H1 (cell line): ENCODE measurements at regions not wholly inside any gene's neighbourhood (a gene's known extent, or its start where the extent isn't known, plus 50 kb on each side); places are given as distances from the start of the nearest gene placed in this dataset.

Experiments used
- CTCF ChIA-PET: fragments of 300-600 bp; sonication (Branson Sonifier 250); formaldehyde crosslinking; loops from one replicate; lab custom pipeline; 2021; ENCODE audit not compliant: partially characterized antibody; lab: Charles Lee
- POLR2A ChIA-PET: fragments of 300-600 bp; sonication (Branson Sonifier 250); formaldehyde crosslinking; loops from one replicate; lab custom pipeline; 2021; ENCODE audit warnings: inconsistent platforms; ENCODE audit not compliant: partially characterized antibody; lab: Charles Lee
- DNase-seq, 2 experiments: peaks; one replicate each; pipeline versions ENCODE4 v3.0.0 to v3.0.0-alpha.2; 2010 to 2022; ENCODE audit warnings: low spot score in 2 of 2, low read depth in 1 of 2, mixed read lengths in 1 of 2
- FAIRE-seq: peaks from 2 replicates; lab custom pipeline; 2011; peaks lifted over from hg19 to GRCh38; lab: Jason Lieb, UNC
- H2AFZ ChIP-seq: 2 replicates; pipeline ENCODE4 v1.8.1; 2012; ENCODE audit warnings: low read length, inconsistent platforms
- H2AK5ac ChIP-seq: 2 replicates; pipeline ENCODE4 v1.6.1; 2013; ENCODE audit warnings: low read depth, low read length
- H2BK120ac ChIP-seq: replicated peaks from 2 replicates; pipeline ENCODE3; 2013; ENCODE audit warnings: low read depth, low read length, inconsistent platforms
- H2BK12ac ChIP-seq: 2 replicates; pipeline ENCODE4 v1.6.1; 2013; ENCODE audit warnings: low read depth, low read length
- H2BK15ac ChIP-seq: 2 replicates; pipeline ENCODE4 v1.6.1; 2013; ENCODE audit warnings: low read length
- H2BK20ac ChIP-seq: 2 replicates; pipeline ENCODE4 v1.6.1; 2013; ENCODE audit warnings: low read length
- H2BK5ac ChIP-seq: 2 replicates; pipeline ENCODE4 v1.6.1; 2013; ENCODE audit warnings: low read depth, low read length
- H3K14ac ChIP-seq: 2 replicates; pipeline ENCODE4 v1.6.1; 2013; ENCODE audit warnings: inconsistent platforms; ENCODE audit not compliant: insufficient read length
- H3K18ac ChIP-seq: 2 replicates; pipeline ENCODE4 v1.6.1; 2013; ENCODE audit warnings: low read length; ENCODE audit errors: extremely low read depth
- H3K23ac ChIP-seq: 2 replicates; pipeline ENCODE4 v1.6.1; 2013; ENCODE audit warnings: inconsistent platforms; ENCODE audit not compliant: insufficient read length
- H3K23me2 ChIP-seq: 2 replicates; pipeline ENCODE4 v1.6.1; 2013; ENCODE audit warnings: low read depth, low read length
- H3K27ac ChIP-seq: 2 replicates; pipeline ENCODE4 v1.6.1; 2011; ENCODE audit warnings: low read depth, low read length, inconsistent platforms
- H3K27me3 ChIP-seq, 4 experiments: replicated peaks in 1 of 4; 1 replicate in 1 of 4; 2 replicates in 3 of 4; pipeline versions ENCODE4 v1.6.1 to v1.8.1; 2011 to 2013; ENCODE audit warnings: low read length in 3 of 4, mild to moderate bottlenecking in 3 of 4, inconsistent platforms in 2 of 4, mixed read lengths in 2 of 4, moderate library complexity in 1 of 4; ENCODE audit not compliant: control insufficient read depth in 3 of 4, insufficient read depth in 3 of 4; ENCODE audit errors: extremely low read depth in 1 of 4
- H3K36me3 ChIP-seq, 4 experiments: 2 replicates each; pipeline versions ENCODE4 v1.6.1 to v1.8.1; 2011 to 2013; ENCODE audit warnings: mild to moderate bottlenecking in 4 of 4, low read length in 3 of 4, moderate library complexity in 2 of 4, control low read depth in 1 of 4, inconsistent platforms in 1 of 4; ENCODE audit not compliant: insufficient read depth in 4 of 4, control insufficient read depth in 2 of 4
- H3K4ac ChIP-seq: replicated peaks from 2 replicates; pipeline ENCODE3; 2013; ENCODE audit warnings: low read length, low read depth, mixed read lengths, inconsistent platforms; ENCODE audit not compliant: insufficient read length
- H3K4me1 ChIP-seq, 4 experiments: replicated peaks in 1 of 4; 1 replicate in 1 of 4; 2 replicates in 3 of 4; pipeline versions ENCODE4 v1.6.1 to v1.8.1; 2011 to 2013; ENCODE audit warnings: low read length in 3 of 4, inconsistent platforms in 2 of 4, mixed read lengths in 1 of 4; ENCODE audit not compliant: insufficient read depth in 4 of 4, control insufficient read depth in 3 of 4
- H3K4me2 ChIP-seq, 2 experiments: 2 replicates each; pipeline versions ENCODE4 v1.6.1 to v1.8.1; 2011 to 2013; ENCODE audit warnings: low read depth in 2 of 2, low read length in 2 of 2, control low read depth in 1 of 2, inconsistent platforms in 1 of 2, mild to moderate bottlenecking in 1 of 2; ENCODE audit not compliant: insufficient read depth in 1 of 2
- H3K4me3 ChIP-seq, 4 experiments: fragments of 200-600, 300-600 bp in 1 of 4; sonication (generic), shearing (Covaris generic), sonication (Bioruptor Twin) in 1 of 4; 2 replicates each; pipeline versions ENCODE4 v1.5.1 to v1.8.1; 2011 to 2016; ENCODE audit warnings: low read length in 4 of 4, low read depth in 3 of 4, control low read depth in 2 of 4, inconsistent platforms in 2 of 4, mild to moderate bottlenecking in 2 of 4, mixed read lengths in 1 of 4, moderate library complexity in 1 of 4; ENCODE audit not compliant: insufficient read depth in 2 of 4; ENCODE audit errors: extremely low read depth in 1 of 4
- H3K56ac ChIP-seq: replicated peaks from 2 replicates; pipeline ENCODE3; 2013; ENCODE audit warnings: low read depth, mild to moderate bottlenecking, mixed read lengths, low read length, inconsistent platforms; ENCODE audit not compliant: insufficient read length
- H3K79me1 ChIP-seq: 2 replicates; pipeline ENCODE4 v1.6.1; 2013; ENCODE audit warnings: low read depth, low read length, control low read depth
- H3K79me2 ChIP-seq, 2 experiments: 2 replicates each; pipeline versions ENCODE4 v1.6.1 to v1.8.1; 2012 to 2013; ENCODE audit warnings: low read length in 2 of 2, mild to moderate bottlenecking in 2 of 2, inconsistent platforms in 1 of 2; ENCODE audit not compliant: insufficient read depth in 2 of 2, control insufficient read depth in 1 of 2
- H3K9ac ChIP-seq, 4 experiments: replicated peaks in 1 of 4; 1 replicate in 1 of 4; 2 replicates in 3 of 4; pipeline versions ENCODE4 v1.6.1 to v1.8.1; 2011 to 2013; ENCODE audit warnings: low read depth in 3 of 4, low read length in 3 of 4, control low read depth in 2 of 4, mild to moderate bottlenecking in 2 of 4, moderate library complexity in 2 of 4, inconsistent platforms in 1 of 4; ENCODE audit errors: extremely low read depth in 1 of 4
- H3K9me3 ChIP-seq, 2 experiments: 2 replicates each; pipeline versions ENCODE4 v1.6.1 to v1.8.1; 2012 to 2013; ENCODE audit warnings: mild to moderate bottlenecking in 2 of 2, moderate library complexity in 2 of 2, control low read depth in 1 of 2, inconsistent platforms in 1 of 2, low read depth in 1 of 2, low read length in 1 of 2, mixed read lengths in 1 of 2; ENCODE audit not compliant: insufficient read depth in 2 of 2
- H4K20me1 ChIP-seq, 2 experiments: replicated peaks in 1 of 2; 2 replicates each; pipeline versions ENCODE3 to v1.8.1; 2011 to 2013; ENCODE audit warnings: inconsistent platforms in 2 of 2, low read length in 2 of 2, mild to moderate bottlenecking in 1 of 2; ENCODE audit not compliant: insufficient read depth in 2 of 2, control insufficient read depth in 1 of 2
- H4K5ac ChIP-seq: 2 replicates; pipeline ENCODE4 v1.6.1; 2013; ENCODE audit warnings: low read length, low read depth, mixed read lengths, inconsistent platforms; ENCODE audit not compliant: insufficient read length
- H4K8ac ChIP-seq: 2 replicates; pipeline ENCODE4 v1.8.0; 2013; ENCODE audit warnings: mild to moderate bottlenecking, moderate library complexity, low read length, inconsistent platforms; ENCODE audit not compliant: insufficient read depth; ENCODE audit errors: extremely low read depth
- H4K91ac ChIP-seq: replicated peaks from 2 replicates; pipeline ENCODE3; 2013; ENCODE audit warnings: low read length, mixed read lengths, inconsistent platforms; ENCODE audit not compliant: insufficient read length
- PHF8 ChIP-seq: fragments of 200-600 bp; sonication (generic); conservative IDR thresholded peaks from 2 replicates; pipeline ENCODE4 v1.7.1; 2012; ENCODE audit warnings: low read depth, mild to moderate bottlenecking, inconsistent platforms, low read length, moderate library complexity
- SUZ12 ChIP-seq: fragments of 200-600 bp; sonication (generic); IDR thresholded peaks from 2 replicates; pipeline ENCODE4 v1.6.1; 2012; ENCODE audit warnings: mild to moderate bottlenecking, inconsistent platforms, low read length, moderate library complexity, mixed read lengths
- WGBS, 2 experiments: shearing (Covaris generic) in 1 of 2; methylation state at CpG; one replicate each; pipeline versions ENCODE4 v1.1.6 to v1.1.7; 2013 to 2015; ENCODE audit warnings: low lambda C conversion rate in 2 of 2, mixed read lengths in 2 of 2, inconsistent platforms in 1 of 2, low coverage in 1 of 2, missing lambda C conversion rate in 1 of 2; ENCODE audit not compliant: insufficient replicate concordance in 2 of 2, insufficient coverage in 1 of 2, insufficient read length in 1 of 2; ENCODE audit errors: extremely low coverage in 1 of 2, missing lambda C conversion rate in 1 of 2; 5-methylcytosine and 5-hydroxymethylcytosine counted together

GRCh38 chr6:82614518-82614917 lies 250.9 kb downstream of the TPBG start:
- H3K4ac ChIP-seq, result no peak overlapping the region
- H2AFZ ChIP-seq, result no peak overlapping the region
- H3K27ac ChIP-seq, result no peak overlapping the region
- no peaks in the 10 kb centered on the region for H3K79me2 ChIP-seq
- H3K18ac ChIP-seq, result no peak overlapping the region
- H3K14ac ChIP-seq, result no peak overlapping the region
- no peak overlapping the region for H2BK15ac ChIP-seq
- H3K4me1 ChIP-seq, result no peaks in the 10 kb centered on the region
- H3K56ac ChIP-seq, result no peak overlapping the region
- no peaks in the 10 kb centered on the region for H3K36me3 ChIP-seq
- no peak overlapping the region for H3K4me3 ChIP-seq
- H2AK5ac ChIP-seq, result no peak overlapping the region
- H3K23ac ChIP-seq, result no peak overlapping the region
- no peak overlapping the region for H3K4me2 ChIP-seq
- no peak overlapping the region for H2BK12ac ChIP-seq
- H4K20me1 ChIP-seq, result no peaks in the 10 kb centered on the region
- H3K27me3 ChIP-seq, result no peaks in the 10 kb centered on the region
- H3K9ac ChIP-seq, result no peak overlapping the region
- no peak for DNase-seq
- no peak overlapping the region for H4K8ac ChIP-seq
- POLR2A ChIA-PET, result no interaction called here
- no peak for TF ChIP-seq SUZ12
- no peak for TF ChIP-seq PHF8
- TF ChIP-seq, all 59 proteins: peak for 0
- CTCF ChIA-PET, result interaction anchor here (0.7 kb wide), 1 partner anchor 80 kb away, joined by 3 read pairs; no protein-coding TSS in a partner anchor
- H3K79me1 ChIP-seq, result no peaks in the 10 kb centered on the region
- no peaks in the 10 kb centered on the region for H3K9me3 ChIP-seq
- H2BK5ac ChIP-seq, result no peak overlapping the region
- no peak for FAIRE-seq
- H4K91ac ChIP-seq, result no peak overlapping the region
- no peaks in the 10 kb centered on the region for H3K23me2 ChIP-seq
- H2BK20ac ChIP-seq, result no peak overlapping the region
- WGBS, 2 experiments, result 79 to 100% methylated on average over 2 to 3 of the region's 3 CpGs
- H2BK120ac ChIP-seq, result no peak overlapping the region
- H4K5ac ChIP-seq, result no peak overlapping the region
